Activated naive CD4-positive, alpha-beta T cell treated with anti-CD3 and anti-CD28 coated beads for 36 hours (primary cell): ENCODE measurements at regions not wholly inside any gene's neighbourhood (a gene's known extent, or its start where the extent isn't known, plus 50 kb on each side); places are given as distances from the start of the nearest gene placed in this dataset.

Experiments
- CTCF ChIA-PET: fragments of 350-600 bp; sonication (Branson Sonifier 250); formaldehyde crosslinking; loops from one replicate; lab custom pipeline; 2021; ENCODE audit warnings: antibody characterized with exemption; lab: Charles Lee
- DNase-seq: peaks from one replicate; pipeline ENCODE4 v3.0.0-alpha.2; 2020
- H3K27ac Mint-ChIP-seq: one replicate; pipeline ENCODE4 v1.8.0; 2021; ENCODE audit warnings: mild to moderate bottlenecking, mixed read lengths
- H3K27me3 Mint-ChIP-seq: one replicate; pipeline ENCODE4 v1.8.0; 2021; ENCODE audit warnings: low read depth, mixed read lengths
- H3K36me3 Mint-ChIP-seq: one replicate; pipeline ENCODE4 v1.8.0; 2021; ENCODE audit warnings: low read depth, mixed read lengths
- H3K4me1 Mint-ChIP-seq: one replicate; pipeline ENCODE4 v1.8.0; 2021; ENCODE audit warnings: low read depth, mixed read lengths
- H3K4me3 Mint-ChIP-seq: one replicate; pipeline ENCODE4 v1.8.0; 2021; ENCODE audit warnings: mild to moderate bottlenecking, moderate library complexity, mixed read lengths
- H3K9me3 Mint-ChIP-seq: one replicate; pipeline ENCODE4 v1.8.0; 2021; ENCODE audit warnings: mixed read lengths
- intact Hi-C: fragments of 100-400 bp; cut with micrococcal nuclease; formaldehyde crosslinking; loops from one replicate; pipeline ENCODE4 v1.15.1; 2023

DNA sequence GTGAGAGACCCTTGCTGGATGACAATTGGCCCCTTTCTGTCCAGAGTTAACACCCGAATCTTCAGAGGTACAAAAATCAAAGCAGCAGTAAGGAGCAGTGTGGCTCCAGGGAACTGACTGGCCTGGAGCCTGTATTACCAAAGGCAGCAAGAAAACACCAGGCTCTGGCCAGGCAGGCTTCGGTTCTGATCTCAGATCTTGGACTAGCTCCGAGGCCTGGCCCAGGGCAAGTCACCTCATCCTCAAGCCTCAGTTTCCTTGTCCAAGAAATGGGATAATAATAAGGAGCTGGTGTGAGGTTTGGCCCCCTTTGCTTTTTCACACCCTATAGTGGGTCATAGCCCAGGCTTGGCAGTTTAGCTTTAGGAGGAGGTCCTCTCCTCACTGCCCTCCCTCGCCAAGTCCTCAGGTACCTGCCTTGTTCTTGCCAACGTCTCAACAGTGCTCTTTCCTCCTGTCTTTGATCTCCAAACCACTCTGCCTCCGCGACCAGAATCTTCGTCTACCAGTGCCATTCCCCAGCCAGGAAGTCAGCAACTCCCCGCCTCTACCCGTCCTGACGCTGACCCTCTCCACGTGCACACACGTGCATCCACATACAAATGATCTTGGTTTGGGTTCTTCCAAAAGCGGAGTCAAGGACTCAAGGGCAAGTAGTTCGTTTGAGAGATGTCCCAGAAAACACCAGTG, 82.6 kb upstream of the TLE3 start:
- intact Hi-C loops: no loop called here
- Mint-ChIP-seq H3K27me3 (no peaks in the 10 kb centered on the region), H3K27ac (no peak overlapping the region), H3K36me3 (no peaks in the 10 kb centered on the region), H3K4me1 (peaks cover 3% of the 10 kb centered on the region), H3K4me3 (no peak overlapping the region), H3K9me3 (no peaks in the 10 kb centered on the region)
- CTCF ChIA-PET: no interaction called here
- no peak for DNase-seq

DNA sequence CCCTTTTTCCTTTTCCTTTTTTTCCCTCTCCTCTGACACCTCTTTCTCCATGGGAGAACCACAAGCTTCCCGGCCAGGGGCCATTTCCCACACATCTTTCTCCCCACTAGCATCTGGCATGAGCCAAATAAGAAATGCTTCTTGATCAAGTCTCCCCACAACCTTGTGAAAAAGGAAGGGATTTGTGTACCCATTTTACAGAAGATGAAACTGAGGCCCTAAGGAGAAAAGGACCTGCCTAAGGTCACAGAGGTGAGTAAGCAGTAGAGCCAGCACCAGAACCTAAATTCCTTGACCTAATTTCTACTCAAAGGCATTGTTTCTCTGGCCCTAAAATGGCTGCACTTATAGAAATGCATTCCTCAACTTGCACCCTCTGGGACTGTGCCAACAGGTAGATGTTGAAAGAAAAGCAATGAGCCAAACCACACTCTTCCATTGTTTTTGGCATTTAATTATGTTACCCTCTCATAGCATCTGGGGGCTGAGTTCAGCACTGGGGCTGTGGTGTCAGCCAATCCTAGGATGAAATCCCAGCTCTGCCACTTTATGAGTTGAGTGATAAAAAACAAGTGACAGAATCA, 81.7 kb upstream of the TLE3 start:
- Mint-ChIP-seq H3K36me3 (no peaks in the 10 kb centered on the region), H3K9me3 (no peaks in the 10 kb centered on the region), H3K27me3 (no peaks in the 10 kb centered on the region), H3K4me1 (peaks cover 3% of the 10 kb centered on the region), H3K4me3 (no peak overlapping the region), H3K27ac (no peak overlapping the region)
- no peak for DNase-seq
- CTCF ChIA-PET: no interaction called here
- intact Hi-C loops: no loop called here

DNA sequence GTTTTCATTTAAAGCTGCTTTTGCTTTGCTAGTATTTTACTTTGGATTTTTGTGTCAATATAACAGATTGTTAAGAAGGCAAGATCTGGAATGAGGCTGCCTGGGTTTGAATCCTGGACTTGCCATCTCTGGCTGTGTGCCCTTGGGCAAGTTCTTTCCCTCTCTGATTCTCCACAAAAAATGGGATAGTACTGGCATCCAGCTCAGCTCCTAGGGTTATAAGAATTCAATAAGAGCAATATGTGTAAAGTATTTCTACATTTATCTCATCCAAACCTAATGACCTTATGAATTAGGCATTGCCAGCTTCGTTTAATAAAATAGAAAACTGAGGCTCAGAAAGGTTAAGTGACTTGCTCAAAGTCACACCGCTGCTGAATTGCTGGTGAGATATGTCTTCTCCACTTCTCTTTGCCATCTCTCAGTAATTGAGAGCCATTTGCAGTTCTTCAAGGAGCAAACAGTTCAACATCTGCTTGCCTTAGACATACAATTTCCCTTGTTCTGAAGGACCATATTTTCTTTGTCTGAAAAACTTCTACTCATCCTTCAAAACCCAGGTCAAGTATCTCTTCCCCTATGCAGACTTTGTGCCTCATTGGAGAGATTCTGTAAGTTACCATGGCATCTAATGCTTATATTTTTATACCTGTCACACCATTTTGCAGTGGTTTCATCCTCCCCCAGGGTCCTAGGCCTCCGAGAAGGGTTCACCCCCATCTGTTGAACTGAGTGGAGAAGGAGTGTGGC, 80.8 kb upstream of the TLE3 start:
- H3K4me1 Mint-ChIP-seq: peaks cover 3% of the 10 kb centered on the region
- intact Hi-C loops: no loop called here
- CTCF ChIA-PET: no interaction called here
- no peaks in the 10 kb centered on the region for H3K36me3 Mint-ChIP-seq
- no peak overlapping the region for H3K27ac Mint-ChIP-seq
- no peaks in the 10 kb centered on the region for H3K27me3 Mint-ChIP-seq
- DNase-seq: no peak
- no peaks in the 10 kb centered on the region for H3K9me3 Mint-ChIP-seq
- no peak overlapping the region for H3K4me3 Mint-ChIP-seq

DNA sequence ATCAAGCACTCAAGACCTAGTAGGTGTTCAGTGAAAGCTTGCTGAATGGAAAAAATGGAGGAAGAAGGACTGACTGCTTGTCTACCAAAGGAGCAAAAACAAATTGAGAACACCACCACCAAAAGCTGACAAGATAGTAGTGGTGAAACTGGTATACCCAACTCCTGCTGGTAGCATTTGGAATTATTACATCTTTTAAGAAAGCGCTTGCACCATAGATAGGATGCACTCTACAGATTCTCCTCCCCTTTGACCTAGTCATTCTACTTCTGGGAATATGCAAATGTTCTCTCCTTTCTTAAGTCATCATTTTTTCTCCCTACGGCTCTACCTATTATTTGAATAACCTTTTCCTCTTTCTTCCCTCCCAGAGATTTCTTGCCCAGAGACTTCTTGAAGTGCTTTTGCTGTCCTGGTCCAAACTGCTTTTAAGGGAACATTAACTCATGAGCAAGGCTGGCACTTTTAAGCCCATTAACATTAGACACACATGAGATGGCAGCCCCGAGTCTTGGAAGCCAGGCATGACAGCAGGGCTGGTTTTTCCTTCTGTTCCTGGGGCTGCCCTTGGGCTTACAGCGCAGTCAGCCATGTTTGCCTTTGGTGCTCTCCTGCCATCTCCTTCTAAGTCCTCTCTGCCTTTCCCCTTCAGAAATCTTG, 75.0 kb upstream of the TLE3 start:
- no peaks in the 10 kb centered on the region for H3K4me1 Mint-ChIP-seq
- no peaks in the 10 kb centered on the region for H3K9me3 Mint-ChIP-seq
- CTCF ChIA-PET: interaction anchor here (0.5 kb wide), 1 partner anchor 372 kb away, joined by 3 read pairs; no protein-coding TSS in a partner anchor
- H3K27ac Mint-ChIP-seq: no peak overlapping the region
- H3K36me3 Mint-ChIP-seq: no peaks in the 10 kb centered on the region
- DNase-seq: no peak
- no peaks in the 10 kb centered on the region for H3K27me3 Mint-ChIP-seq
- intact Hi-C loops: no loop called here
- no peak overlapping the region for H3K4me3 Mint-ChIP-seq

DNA sequence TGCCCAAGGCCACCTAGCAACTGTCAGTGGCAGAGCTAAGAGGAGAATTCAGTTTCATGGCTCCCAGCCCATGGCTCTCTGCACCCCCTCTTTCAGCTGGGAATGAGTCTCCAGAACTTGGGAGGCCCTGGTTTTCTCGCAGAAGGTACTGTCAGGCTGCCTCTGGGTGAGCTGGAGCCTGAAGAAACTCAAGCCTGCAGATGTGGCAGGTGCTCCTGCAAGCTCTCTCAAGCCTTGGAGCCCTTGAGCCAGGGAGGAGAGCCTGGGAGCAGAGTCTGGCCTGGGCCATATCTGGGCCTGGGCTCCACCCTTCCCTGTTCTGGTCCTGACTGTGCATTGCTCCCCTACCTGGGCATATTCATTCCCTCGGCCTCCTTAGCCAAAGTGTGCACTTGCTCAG, 74.4 kb upstream of the TLE3 start:
- CTCF ChIA-PET: interaction anchor here (0.5 kb wide), 1 partner anchor 372 kb away, joined by 3 read pairs; no protein-coding TSS in a partner anchor
- H3K9me3 Mint-ChIP-seq: no peaks in the 10 kb centered on the region

DNA sequence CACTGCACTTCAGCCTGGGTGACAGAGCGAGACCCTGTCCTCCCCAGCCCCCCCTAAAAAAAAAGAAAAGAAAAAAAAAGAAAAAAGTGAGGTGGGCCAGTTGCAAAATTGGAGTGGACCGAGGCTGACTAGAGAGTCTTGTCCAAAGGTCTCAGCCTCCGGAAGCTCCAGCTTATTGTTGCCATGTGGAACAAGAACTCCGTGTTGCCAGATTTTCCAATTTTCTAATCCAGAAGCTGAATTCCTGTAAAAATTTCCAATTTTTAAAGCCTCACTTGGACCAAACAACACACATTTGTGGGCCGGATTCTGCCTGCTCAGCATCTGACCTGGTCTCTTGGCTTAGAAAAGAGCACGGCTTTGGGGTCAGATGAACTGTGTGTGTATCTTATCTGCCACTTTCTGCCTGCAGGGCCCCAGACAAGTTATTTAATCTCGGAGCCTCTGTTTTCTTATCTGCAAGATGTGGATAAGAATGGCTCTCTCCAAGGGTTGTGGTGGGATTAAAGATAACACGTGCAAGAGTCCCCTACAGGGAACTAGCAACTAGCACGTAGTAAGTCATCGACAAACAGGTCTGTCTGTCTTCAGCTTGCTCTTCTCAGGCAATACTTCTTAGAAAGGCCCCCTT, 73.7 kb upstream of the TLE3 start:
- Mint-ChIP-seq H3K27me3 (no peaks in the 10 kb centered on the region), H3K36me3 (no peaks in the 10 kb centered on the region), H3K4me3 (no peak overlapping the region), H3K9me3 (no peaks in the 10 kb centered on the region), H3K4me1 (no peaks in the 10 kb centered on the region), H3K27ac (no peak overlapping the region)
- DNase-seq: no peak
- intact Hi-C loops: no loop called here
- CTCF ChIA-PET: interaction anchor here (0.7 kb wide), 1 partner anchor 552 kb away, joined by 9 read pairs; no protein-coding TSS in a partner anchor

More for the DNA sequence above, 74.4 kb upstream of the TLE3 start:
- H3K36me3 Mint-ChIP-seq: no peaks in the 10 kb centered on the region
- H3K27me3 Mint-ChIP-seq: no peaks in the 10 kb centered on the region
- no peak for DNase-seq
- no peak overlapping the region for H3K4me3 Mint-ChIP-seq
- H3K27ac Mint-ChIP-seq: no peak overlapping the region
- no peaks in the 10 kb centered on the region for H3K4me1 Mint-ChIP-seq
- intact Hi-C loops: no loop called here

DNA sequence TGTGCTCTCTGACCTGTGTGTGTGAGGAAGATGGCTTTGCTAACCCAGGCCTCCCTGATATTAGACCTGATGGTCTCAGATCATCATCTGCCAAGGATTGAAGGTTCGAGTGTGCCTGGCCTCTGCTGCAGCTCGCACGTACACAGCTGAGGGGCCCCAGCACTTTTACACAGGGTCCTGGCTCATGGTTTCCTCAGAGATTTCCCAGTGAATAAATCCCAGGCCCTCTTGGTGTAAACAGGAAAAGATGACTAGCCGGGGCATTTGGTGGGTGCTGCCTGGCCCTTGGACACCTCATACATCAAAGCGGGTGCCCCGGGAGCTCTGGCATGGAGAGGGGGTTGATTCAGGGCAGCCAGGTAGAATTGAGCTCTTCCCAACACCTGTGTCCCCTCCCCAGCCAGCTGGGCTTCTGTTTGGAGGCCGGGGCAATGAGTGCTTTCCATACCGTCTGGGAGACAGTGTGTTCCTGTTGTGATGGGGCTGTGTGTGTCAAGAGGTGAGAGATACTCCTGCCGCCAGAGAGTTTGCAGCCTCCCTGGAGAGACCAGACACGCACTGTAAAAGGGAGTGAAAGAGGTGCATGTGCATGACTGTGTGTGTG, 72.5 kb upstream of the TLE3 start:
- intact Hi-C loops: no loop called here
- H3K36me3 Mint-ChIP-seq: no peaks in the 10 kb centered on the region
- H3K4me3 Mint-ChIP-seq: no peak overlapping the region
- H3K27me3 Mint-ChIP-seq: no peaks in the 10 kb centered on the region
- no peaks in the 10 kb centered on the region for H3K9me3 Mint-ChIP-seq
- H3K27ac Mint-ChIP-seq: no peak overlapping the region
- DNase-seq: no peak
- CTCF ChIA-PET: no interaction called here
- no peaks in the 10 kb centered on the region for H3K4me1 Mint-ChIP-seq

DNA sequence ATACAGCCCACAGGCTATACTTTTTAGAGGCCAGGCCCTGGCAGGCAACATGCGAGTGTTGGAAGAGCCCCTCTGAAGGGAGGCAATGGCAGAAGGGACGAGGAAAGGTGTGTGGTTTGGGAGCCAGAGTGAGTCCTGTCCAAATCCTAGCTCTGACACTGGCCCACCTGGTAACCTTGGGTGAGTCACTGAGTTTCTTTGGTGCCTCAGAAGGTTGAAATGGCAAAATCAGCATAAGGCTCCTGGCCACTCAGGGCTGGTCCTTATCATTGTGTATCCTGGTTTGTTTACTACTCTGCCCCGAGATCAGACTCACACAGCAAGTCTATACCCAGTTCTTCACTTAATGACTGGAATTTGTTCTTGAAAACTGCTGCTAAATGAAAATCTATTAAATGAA, 71.4 kb upstream of the TLE3 start:
- no peak for DNase-seq
- Mint-ChIP-seq H3K4me1 (no peaks in the 10 kb centered on the region), H3K36me3 (no peaks in the 10 kb centered on the region), H3K9me3 (no peaks in the 10 kb centered on the region), H3K27ac (no peak overlapping the region), H3K4me3 (no peak overlapping the region), H3K27me3 (no peaks in the 10 kb centered on the region)
- CTCF ChIA-PET: no interaction called here
- intact Hi-C loops: no loop called here

DNA sequence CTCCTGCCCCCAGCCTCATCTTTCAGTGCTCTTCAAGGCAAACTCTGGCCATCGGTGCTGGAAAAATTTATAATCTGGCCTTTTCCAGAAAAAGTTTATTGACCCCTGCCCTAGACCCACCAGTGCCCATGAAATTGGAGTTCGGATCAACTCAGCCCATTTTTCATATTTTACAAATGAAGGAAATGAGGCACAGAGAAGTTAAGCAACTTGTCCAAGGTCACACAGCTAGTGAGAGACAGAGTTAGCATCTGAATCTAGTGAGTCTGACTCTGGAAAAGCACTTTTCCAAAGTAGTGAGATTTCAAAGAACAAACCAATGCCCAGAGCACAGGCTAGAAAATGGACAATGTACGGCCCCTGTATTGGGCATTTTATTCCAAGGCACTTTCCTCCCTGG, 69.4 kb upstream of the TLE3 start:
- DNase-seq: no peak
- H3K4me1 Mint-ChIP-seq: no peaks in the 10 kb centered on the region
- CTCF ChIA-PET: no interaction called here
- no peaks in the 10 kb centered on the region for H3K27me3 Mint-ChIP-seq
- intact Hi-C loops: no loop called here
- H3K4me3 Mint-ChIP-seq: no peak overlapping the region
- H3K27ac Mint-ChIP-seq: no peak overlapping the region
- no peaks in the 10 kb centered on the region for H3K36me3 Mint-ChIP-seq
- no peaks in the 10 kb centered on the region for H3K9me3 Mint-ChIP-seq

DNA sequence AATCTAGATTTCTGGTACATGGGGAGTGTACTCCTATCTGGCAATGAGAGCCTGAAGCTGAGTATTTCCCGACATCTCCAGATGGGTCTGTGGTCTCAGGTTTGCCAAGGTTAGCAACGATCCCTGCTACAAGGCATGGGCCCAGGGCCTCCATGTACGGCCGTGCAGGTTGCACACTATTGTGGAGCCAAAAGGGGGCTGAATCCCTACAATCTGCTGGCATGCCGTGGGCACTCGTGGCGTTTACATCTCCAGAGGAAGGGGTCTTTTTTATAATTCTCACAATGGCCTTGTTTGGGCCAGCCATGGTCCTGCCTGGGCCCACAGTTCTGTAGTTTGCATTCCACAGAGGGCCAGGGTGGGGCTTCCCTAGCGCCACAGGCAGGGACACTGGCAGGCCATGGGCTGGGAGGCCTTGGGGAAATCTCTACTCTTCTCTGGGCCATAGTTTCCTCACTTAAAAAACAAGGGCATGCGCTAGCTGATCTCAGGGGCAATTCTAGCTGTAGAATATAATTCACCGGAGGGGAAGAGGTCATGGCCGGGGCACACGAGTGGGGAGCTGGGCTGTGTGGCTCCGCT, 68.9 kb upstream of the TLE3 start:
- Mint-ChIP-seq H3K4me3 (no peak overlapping the region), H3K27me3 (no peaks in the 10 kb centered on the region), H3K27ac (no peak overlapping the region), H3K4me1 (no peaks in the 10 kb centered on the region), H3K36me3 (no peaks in the 10 kb centered on the region), H3K9me3 (no peaks in the 10 kb centered on the region)
- CTCF ChIA-PET: no interaction called here
- intact Hi-C loops: no loop called here
- DNase-seq: no peak

DNA sequence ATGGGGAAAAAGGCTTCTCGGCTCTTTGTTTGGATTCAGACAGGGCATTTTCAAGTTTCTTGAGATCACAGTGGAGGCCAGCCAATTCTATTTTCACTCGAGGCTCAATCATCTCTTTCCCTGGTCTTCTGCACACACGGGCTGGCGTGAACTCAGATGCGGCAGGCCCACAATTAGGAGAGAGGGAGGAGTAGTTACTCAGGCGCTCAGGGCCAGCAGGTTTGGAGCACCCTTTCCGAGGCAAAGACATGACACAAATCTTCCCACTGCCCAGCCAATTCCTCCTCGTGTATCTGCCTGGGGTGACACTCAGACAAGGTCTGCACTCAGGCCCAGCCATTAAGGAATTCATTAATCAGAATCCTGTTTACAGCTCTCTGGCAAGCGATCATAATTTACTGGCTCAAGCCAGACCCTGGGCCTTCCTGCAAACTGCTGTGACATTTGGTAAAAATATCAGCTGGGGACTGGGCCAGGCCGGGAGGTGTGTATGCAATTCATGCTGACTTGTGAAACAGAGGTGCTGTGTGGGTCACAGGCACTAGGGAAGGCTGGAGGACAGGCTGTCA, 68.1 kb upstream of the TLE3 start:
- no peaks in the 10 kb centered on the region for H3K4me1 Mint-ChIP-seq
- H3K27me3 Mint-ChIP-seq: no peaks in the 10 kb centered on the region
- H3K9me3 Mint-ChIP-seq: no peaks in the 10 kb centered on the region
- intact Hi-C loops: no loop called here
- CTCF ChIA-PET: no interaction called here
- H3K4me3 Mint-ChIP-seq: no peak overlapping the region
- H3K27ac Mint-ChIP-seq: no peak overlapping the region
- DNase-seq: no peak
- no peaks in the 10 kb centered on the region for H3K36me3 Mint-ChIP-seq
